ENCODE measurements at regions not wholly inside any gene's neighbourhood (a gene's known extent, or its start where the extent isn't known, plus 50 kb on each side); places are given as distances from the start of the nearest gene placed in this dataset.

DNA sequence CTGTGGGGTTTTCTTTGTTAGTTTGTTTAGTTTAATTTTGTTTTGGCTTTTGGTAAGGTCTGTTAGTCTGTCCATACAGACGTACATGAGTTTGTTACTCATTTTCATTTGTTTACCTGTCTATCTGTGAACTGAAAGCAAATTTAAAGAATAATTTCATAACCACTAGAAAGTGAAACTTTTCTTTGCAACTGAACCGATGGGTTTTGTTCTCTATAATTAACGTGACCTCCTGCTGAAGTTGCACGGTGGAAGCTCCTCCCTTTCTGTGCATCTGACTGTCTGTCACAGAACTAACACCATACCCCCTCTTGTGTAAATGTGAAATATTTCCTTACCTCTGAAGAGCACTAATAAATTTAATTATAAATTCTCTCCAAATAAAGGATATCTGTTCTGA, 595.5 kb downstream of the GALC start:
- intact Hi-C loops (cut with micrococcal nuclease; ENCODE audit: unreplicated experiment): no loop called here

DNA sequence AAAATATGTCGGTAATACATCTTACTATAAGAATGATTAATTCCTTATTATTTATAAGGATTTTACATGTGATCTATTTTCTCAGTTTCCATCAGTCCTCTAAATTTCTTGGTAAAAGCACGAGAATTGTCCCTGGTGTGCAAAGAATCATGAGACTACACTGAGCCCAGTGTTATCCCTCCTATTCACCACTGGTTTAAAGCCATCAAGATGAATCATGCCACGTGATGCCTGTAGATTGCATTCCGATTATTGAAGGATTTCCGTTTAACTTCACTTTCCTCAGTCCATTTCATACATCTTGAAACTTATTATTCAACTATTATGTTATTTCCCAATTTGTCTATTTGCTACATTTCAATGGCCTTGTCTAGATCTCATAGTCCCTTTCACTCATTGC, 601.9 kb downstream of the GALC start:
- intact Hi-C loops (cut with micrococcal nuclease; ENCODE audit: unreplicated experiment): no loop called here
- Histone ChIP-seq H3K36me3 (ENCODE audit: insufficient read depth, low read length, poor library complexity, severe bottlenecking) (no peaks in the 10 kb centered on the region), H3K9me3 (ENCODE audit: low read depth, low read length, poor library complexity, severe bottlenecking) (no peaks in the 10 kb centered on the region), H3K4me1 (ENCODE audit: insufficient read depth, low read length, poor library complexity, severe bottlenecking) (no peaks in the 10 kb centered on the region), H3K4me3 (ENCODE audit: low read depth, low read length, poor library complexity, severe bottlenecking) (no peak overlapping the region), H3K27me3 (replicated peaks; ENCODE audit: insufficient read depth, low read depth, low read length, poor library complexity) (no peaks in the 10 kb centered on the region), H3K27ac (ENCODE audit: low read depth, low read length, poor library complexity, severe bottlenecking) (no peak overlapping the region)
- BruUV-seq (replicated peaks): no TSS peak
- ChIA-PET POLR2A (ENCODE audit: low non-redundant PET) (no interaction called here), CTCF (no interaction called here)
- TF ChIP-seq EZH2 (IDR thresholded peaks at IDR 0.05; ENCODE audit: borderline replicate concordance, low read depth, low read length, poor library complexity, severe bottlenecking): no peak
- no peak for TF ChIP-seq CTCF (conservative IDR thresholded peaks at IDR 0.05; ENCODE audit: low read depth, low read length)
- DNase-seq (ENCODE audit: low spot score): no peak

More for the DNA sequence above, 595.5 kb downstream of the GALC start:
- no TSS peak for BruUV-seq (replicated peaks)
- Histone ChIP-seq H3K36me3 (ENCODE audit: insufficient read depth, low read length, poor library complexity, severe bottlenecking) (no peaks in the 10 kb centered on the region), H3K27ac (ENCODE audit: low read depth, low read length, poor library complexity, severe bottlenecking) (no peak overlapping the region), H3K27me3 (replicated peaks; ENCODE audit: insufficient read depth, low read depth, low read length, poor library complexity) (no peaks in the 10 kb centered on the region), H3K4me1 (ENCODE audit: insufficient read depth, low read length, poor library complexity, severe bottlenecking) (no peaks in the 10 kb centered on the region), H3K9me3 (ENCODE audit: low read depth, low read length, poor library complexity, severe bottlenecking) (no peaks in the 10 kb centered on the region), H3K4me3 (ENCODE audit: low read depth, low read length, poor library complexity, severe bottlenecking) (no peak overlapping the region)
- TF ChIP-seq CTCF (conservative IDR thresholded peaks at IDR 0.05; ENCODE audit: low read depth, low read length) (no peak), EZH2 (IDR thresholded peaks at IDR 0.05; ENCODE audit: borderline replicate concordance, low read depth, low read length, poor library complexity, severe bottlenecking) (no peak)
- ChIA-PET CTCF (no interaction called here), POLR2A (ENCODE audit: low non-redundant PET) (no interaction called here)
- DNase-seq (ENCODE audit: low spot score): no peak

DNA sequence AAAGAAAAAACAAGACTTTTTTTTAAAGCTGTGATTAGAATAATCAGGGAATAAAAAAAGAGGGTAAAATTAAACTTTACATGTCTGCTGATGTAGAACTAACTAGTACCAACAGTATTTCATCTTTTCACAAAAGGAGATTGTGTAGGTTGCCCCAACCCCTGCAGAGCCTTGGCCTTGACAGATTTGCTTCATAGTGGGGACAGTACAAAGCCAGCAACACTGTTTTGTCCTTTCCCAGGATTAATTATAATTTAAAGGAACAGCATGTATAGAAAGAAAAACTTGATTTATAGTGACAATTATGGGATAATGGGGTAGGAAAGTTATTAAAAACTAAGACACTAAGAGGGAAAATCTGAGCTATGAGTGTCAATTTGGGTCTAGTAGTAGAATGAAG, 604.0 kb downstream of the GALC start:
- H3K4me3 ChIP-seq (ENCODE audit: low read depth, low read length, poor library complexity, severe bottlenecking): no peak overlapping the region
- no peak for TF ChIP-seq EZH2 (IDR thresholded peaks at IDR 0.05; ENCODE audit: borderline replicate concordance, low read depth, low read length, poor library complexity, severe bottlenecking)
- TF ChIP-seq CTCF (conservative IDR thresholded peaks at IDR 0.05; ENCODE audit: low read depth, low read length): no peak
- H3K36me3 ChIP-seq (ENCODE audit: insufficient read depth, low read length, poor library complexity, severe bottlenecking): no peaks in the 10 kb centered on the region
- no peaks in the 10 kb centered on the region for H3K4me1 ChIP-seq (ENCODE audit: insufficient read depth, low read length, poor library complexity, severe bottlenecking)
- POLR2A ChIA-PET (ENCODE audit: low non-redundant PET): no interaction called here
- no peak overlapping the region for H3K27ac ChIP-seq (ENCODE audit: low read depth, low read length, poor library complexity, severe bottlenecking)
- no TSS peak for BruUV-seq (replicated peaks)
- CTCF ChIA-PET: no interaction called here
- no peaks in the 10 kb centered on the region for H3K9me3 ChIP-seq (ENCODE audit: low read depth, low read length, poor library complexity, severe bottlenecking)
- DNase-seq (ENCODE audit: low spot score): no peak
- no peaks in the 10 kb centered on the region for H3K27me3 ChIP-seq (replicated peaks; ENCODE audit: insufficient read depth, low read depth, low read length, poor library complexity)
- intact Hi-C loops (cut with micrococcal nuclease; ENCODE audit: unreplicated experiment): no loop called here
